ENCODE measurements at regions not wholly inside any gene's neighbourhood (a gene's known extent, or its start where the extent isn't known, plus 50 kb on each side); places are given as distances from the start of the nearest gene placed in this dataset.

DNA sequence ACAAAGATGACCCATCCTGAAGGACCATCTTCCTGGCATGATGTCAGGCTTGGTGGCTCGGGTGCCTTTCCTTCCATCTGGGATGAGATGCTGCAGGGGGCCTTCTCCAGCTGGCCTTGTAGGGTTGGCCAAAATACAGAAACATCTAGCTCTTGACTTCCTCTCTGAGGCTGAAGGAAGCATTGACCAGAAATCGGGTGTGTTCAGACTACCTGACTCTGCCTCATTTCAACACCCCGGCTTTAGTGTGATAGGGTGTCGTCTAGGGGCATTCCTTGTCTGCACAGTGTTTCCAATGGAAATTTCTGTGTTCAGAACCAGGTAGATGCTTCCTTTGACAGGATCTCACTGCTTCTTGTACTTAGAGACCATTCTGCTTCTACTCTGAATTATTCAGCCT, 115.7 kb upstream of the SPRED2 start:
- no peak for TF ChIP-seq RAD21 (IDR thresholded peaks at IDR 0.05; ENCODE audit: low read length)
- no peak for TF ChIP-seq POLR2A (IDR thresholded peaks at IDR 0.05; ENCODE audit: low read depth, low read length)
- TF ChIP-seq, protein P1, sequence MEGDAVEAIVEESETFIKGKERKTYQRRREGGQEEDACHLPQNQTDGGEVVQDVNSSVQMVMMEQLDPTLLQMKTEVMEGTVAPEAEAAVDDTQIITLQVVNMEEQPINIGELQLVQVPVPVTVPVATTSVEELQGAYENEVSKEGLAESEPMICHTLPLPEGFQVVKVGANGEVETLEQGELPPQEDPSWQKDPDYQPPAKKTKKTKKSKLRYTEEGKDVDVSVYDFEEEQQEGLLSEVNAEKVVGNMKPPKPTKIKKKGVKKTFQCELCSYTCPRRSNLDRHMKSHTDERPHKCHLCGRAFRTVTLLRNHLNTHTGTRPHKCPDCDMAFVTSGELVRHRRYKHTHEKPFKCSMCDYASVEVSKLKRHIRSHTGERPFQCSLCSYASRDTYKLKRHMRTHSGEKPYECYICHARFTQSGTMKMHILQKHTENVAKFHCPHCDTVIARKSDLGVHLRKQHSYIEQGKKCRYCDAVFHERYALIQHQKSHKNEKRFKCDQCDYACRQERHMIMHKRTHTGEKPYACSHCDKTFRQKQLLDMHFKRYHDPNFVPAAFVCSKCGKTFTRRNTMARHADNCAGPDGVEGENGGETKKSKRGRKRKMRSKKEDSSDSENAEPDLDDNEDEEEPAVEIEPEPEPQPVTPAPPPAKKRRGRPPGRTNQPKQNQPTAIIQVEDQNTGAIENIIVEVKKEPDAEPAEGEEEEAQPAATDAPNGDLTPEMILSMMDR (conservative IDR thresholded peaks at IDR 0.05; ENCODE audit: low read depth, low read length) = no peak
- TF ChIP-seq, protein P2, sequence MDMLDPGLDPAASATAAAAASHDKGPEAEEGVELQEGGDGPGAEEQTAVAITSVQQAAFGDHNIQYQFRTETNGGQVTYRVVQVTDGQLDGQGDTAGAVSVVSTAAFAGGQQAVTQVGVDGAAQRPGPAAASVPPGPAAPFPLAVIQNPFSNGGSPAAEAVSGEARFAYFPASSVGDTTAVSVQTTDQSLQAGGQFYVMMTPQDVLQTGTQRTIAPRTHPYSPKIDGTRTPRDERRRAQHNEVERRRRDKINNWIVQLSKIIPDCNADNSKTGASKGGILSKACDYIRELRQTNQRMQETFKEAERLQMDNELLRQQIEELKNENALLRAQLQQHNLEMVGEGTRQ (IDR thresholded peaks at IDR 0.05; ENCODE audit: low read depth, low read length) = no peak
- TF ChIP-seq BHLHE40 (IDR thresholded peaks at IDR 0.05; ENCODE audit: low read depth, low read length) = no peak
- TF ChIP-seq SMC3 (IDR thresholded peaks at IDR 0.05; ENCODE audit: low read depth, low read length) = no peak
- TF ChIP-seq MAZ (IDR thresholded peaks at IDR 0.05; ENCODE audit: borderline replicate concordance, low read depth, low read length) = no peak
- no peak for TF ChIP-seq MXI1 (IDR thresholded peaks at IDR 0.05; ENCODE audit: borderline replicate concordance, low read depth, low read length)
- no peak for TF ChIP-seq NFE2L2 (IDR thresholded peaks at IDR 0.05; ENCODE audit: low read depth, low read length)
- TF ChIP-seq RCOR1 (IDR thresholded peaks at IDR 0.05; ENCODE audit: insufficient replicate concordance, low read length) = no peak
- no peak for TF ChIP-seq CEBPB (IDR thresholded peaks at IDR 0.05; ENCODE audit: low read depth, low read length)
- TF ChIP-seq RFX5 (IDR thresholded peaks at IDR 0.05; ENCODE audit: low read depth, low read length) = no peak
- no peak for TF ChIP-seq FOS (IDR thresholded peaks at IDR 0.05; ENCODE audit: low read depth, low read length)
- no peak for TF ChIP-seq CHD1 (IDR thresholded peaks at IDR 0.05; ENCODE audit: low read depth, low read length)

Measured in IMR-90 (cell line).